Activated CD4-positive, alpha-beta T cell treated with anti-CD3 and anti-CD28 coated beads, Interleukin-2, Interleukin-4, amounts not matched to agents 100 ng/mL and 50 ng/mL, durations not matched to agents 16 hours and 8 hours (primary cell): ENCODE measurements at regions not wholly inside any gene's neighbourhood (a gene's known extent, or its start where the extent isn't known, plus 50 kb on each side); places are given as distances from the start of the nearest gene placed in this dataset.

Source experiments
- DNase-seq: peaks from one replicate; pipeline ENCODE4 v3.0.0-alpha.2; 2020; ENCODE audit warnings: low spot score

DNA sequence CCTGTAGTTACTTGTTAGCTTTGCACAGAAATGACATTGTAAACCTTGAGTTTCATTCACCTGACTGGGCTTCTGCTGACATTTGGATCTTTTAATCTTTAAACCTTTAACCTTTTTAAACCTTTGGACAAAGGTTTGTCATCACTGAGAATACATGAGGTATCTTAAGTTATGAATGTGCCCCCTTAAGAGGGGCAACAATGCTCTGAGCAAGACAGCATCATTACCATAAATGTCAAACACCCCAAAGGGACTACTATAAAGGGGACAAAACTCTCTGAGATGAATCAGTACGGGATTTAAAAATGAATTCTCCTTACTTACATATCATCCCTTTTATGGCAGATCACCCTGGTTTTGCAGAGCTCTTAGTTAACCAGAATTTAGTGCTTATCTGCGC is 203.3 kb downstream of the COG6 start:
- DNase-seq, result no peak

- no peak for DNase-seq
Measured at GRCh38 chr13:39859898-39860297, 204.4 kb downstream of the COG6 start.

- no peak for DNase-seq
Measured at GRCh38 chr13:39862900-39863299, 207.4 kb downstream of the COG6 start.

DNA sequence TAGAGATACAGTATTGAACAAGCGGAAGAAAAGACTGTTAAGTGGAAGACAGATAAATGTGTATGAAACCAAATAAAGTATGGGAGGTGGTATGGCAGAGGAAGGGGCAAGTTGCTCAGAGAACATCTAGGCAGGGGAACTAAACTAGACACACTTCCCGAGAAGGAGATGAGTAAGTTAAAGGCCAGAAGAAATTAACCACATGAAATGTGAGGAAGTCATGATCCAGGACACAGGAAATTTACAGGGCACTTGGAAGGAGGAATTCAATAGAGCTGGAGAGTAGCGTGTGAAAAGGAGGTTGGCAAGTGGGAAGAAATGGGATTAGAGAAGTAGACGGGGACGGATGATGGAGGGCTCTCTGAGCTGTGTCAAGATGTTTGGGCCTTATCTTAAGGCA is 208.8 kb downstream of the COG6 start:
- no peak for DNase-seq

- DNase-seq, result no peak
Measured at GRCh38 chr13:39866722-39867121, 211.3 kb downstream of the COG6 start.

- no peak for DNase-seq
Measured at GRCh38 chr13:39867807-39868206, 212.3 kb downstream of the COG6 start.

DNA sequence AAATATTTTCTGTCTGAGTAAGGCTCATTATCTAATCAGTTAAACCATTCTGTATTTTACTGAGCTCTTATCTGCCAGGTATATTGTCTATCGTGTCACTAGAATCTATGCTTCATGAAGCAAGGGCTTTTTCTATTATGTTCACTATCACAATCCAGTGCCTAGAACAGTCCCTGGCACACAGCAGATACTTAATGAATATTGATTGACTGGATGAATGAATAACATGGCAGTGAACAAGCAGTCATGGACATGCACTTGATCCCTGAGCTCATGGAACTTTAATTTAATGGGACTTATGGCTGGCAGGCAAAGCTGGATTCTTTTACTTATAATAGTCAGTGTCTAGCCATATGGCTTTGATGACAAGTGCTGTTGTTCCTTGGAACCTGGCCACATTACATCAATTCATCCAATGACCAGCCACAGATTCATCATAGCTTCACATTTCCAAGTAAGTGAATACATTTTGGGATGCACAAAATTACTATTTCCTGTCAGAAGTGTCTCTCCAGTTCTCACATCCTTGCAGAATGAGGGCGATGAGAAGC is 214.8 kb downstream of the COG6 start:
- no peak for DNase-seq

DNA sequence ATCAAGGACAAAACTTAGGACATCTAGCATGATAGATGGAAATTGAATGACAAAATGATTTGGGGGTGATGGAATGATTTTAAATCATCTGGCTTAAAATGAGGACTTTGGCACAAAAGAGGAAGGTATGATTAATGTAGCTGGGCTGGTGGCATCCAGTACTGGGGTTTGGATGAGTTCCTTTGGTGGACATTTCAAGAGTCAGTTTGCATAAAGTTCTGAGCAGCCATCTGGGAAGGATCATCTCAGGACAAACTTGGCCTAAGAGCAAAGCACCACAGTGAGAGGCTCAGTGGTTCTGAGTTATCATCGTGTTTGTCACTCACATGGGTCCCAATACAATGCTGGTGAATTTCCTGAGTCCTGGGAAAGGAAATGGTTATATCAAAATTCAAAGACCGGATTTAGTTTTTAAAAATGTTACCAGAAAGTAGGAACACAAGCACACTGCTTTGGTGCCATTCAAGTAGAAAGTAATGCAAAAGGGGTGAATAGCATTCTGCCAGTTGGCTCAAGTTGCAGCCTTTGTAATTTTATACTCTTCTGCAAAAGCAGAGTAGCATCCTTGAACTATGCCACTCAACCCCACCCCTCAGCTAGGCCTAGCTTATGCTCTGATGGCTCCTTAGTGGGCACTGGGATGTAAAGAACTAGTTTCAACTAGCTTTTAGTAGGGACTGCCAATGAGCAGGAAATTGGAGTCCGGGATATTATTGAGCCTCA is 219.0 kb downstream of the COG6 start:
- no peak for DNase-seq

GRCh38 chr13:39875111-39875987 is 219.9 kb downstream of the COG6 start:
- no peak for DNase-seq

- no peak for DNase-seq
Measured at GRCh38 chr13:39876258-39876657, 220.8 kb downstream of the COG6 start.

DNA sequence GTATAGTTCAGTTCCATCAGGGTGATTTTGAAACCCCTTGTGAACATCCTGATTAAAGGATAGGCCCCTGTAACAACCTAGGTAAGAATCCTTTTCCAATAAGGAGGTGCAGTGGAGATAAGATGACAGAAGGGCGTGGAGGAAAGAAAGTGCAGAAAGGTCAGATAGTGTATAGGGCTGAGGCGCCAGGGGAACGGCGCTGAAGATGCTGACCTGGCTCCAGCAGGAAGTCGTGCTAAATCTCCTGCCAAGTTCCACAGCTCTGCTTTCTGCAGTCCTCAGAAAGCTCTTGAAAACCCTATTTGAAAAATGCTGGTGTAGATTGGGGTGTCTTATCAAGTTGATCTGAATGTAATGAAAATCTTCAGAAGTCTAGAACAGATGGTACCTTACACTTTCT is 221.7 kb downstream of the COG6 start:
- no peak for DNase-seq

DNA sequence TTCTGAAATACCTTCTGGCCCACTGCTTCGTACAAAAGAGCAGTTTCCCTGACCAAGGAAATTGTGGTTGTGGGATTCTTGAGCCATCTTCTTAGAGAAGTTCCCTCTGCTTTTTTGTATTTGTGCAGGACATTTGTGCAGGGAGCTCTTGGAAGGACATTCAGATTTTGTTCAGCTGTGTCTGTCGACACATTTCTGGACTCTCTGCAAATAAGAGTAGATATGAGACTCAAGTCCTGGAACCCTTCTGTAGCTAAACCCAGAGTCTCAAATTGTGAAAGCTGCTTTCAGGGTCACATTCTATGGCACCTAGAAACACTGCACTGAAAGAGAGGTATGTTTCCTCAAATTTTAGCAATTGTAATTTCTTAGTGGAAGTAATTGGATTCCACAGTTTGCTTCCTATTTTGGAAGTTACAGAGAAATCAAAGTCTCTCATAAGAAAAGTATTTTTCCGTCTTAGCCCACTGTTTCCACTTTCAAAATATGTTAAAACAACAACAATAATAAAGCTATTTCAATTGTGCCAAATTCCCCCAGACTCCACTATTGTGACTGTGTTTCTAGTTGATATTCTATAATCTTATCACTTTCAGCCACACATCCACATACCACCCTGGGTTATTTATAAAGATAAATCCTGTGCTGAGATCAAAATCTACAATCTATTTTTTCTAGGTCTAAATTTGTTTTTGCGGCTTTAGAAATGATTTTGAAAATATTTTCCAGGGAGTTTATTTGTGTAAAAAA is 224.0 kb downstream of the COG6 start:
- no peak for DNase-seq

DNA sequence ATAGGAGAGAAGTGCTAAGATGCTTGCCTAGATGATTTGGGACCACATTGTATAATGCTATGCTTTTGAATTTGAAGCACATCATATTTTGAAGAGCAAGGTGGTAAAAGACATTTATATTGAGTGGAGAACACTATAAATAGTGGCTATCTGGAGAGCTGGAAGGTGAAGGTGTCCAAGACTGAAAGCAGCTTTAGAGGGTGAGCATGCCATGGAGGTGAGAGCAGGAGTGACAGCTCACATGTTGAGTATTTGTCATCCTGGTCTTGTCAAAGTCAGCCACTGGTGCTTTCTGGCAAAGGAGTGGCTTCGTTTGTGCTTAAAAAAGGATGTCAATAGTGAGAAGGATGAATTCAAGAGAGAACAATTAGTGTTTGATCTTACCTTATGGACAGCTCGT is 225.9 kb downstream of the COG6 start:
- no peak for DNase-seq

- no peak for DNase-seq
Measured at GRCh38 chr13:39881887-39882286, 226.4 kb downstream of the COG6 start.

DNA sequence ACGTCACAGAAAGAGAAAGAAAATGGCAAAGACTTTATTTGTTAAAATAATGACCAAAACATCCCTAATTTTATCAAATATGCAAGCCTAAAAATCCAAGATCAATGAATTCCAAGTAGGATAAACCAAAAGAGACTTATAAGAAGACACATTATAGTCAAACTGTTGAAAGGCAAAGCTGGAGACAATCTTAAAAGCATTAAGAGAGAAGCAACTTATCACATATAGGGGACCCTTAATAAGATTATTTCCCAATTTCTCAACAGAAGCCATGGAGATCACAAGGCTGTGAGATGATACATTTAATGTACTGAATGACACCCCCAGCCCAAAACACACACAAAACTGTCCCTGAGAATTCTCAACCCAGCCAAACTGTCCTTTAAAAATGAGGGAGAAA is 228.7 kb downstream of the COG6 start:
- no peak for DNase-seq

GRCh38 chr13:39886336-39886735 is 230.9 kb downstream of the COG6 start:
- DNase-seq, result no peak

GRCh38 chr13:39887387-39887786 is 231.9 kb downstream of the COG6 start:
- DNase-seq, result no peak

DNA sequence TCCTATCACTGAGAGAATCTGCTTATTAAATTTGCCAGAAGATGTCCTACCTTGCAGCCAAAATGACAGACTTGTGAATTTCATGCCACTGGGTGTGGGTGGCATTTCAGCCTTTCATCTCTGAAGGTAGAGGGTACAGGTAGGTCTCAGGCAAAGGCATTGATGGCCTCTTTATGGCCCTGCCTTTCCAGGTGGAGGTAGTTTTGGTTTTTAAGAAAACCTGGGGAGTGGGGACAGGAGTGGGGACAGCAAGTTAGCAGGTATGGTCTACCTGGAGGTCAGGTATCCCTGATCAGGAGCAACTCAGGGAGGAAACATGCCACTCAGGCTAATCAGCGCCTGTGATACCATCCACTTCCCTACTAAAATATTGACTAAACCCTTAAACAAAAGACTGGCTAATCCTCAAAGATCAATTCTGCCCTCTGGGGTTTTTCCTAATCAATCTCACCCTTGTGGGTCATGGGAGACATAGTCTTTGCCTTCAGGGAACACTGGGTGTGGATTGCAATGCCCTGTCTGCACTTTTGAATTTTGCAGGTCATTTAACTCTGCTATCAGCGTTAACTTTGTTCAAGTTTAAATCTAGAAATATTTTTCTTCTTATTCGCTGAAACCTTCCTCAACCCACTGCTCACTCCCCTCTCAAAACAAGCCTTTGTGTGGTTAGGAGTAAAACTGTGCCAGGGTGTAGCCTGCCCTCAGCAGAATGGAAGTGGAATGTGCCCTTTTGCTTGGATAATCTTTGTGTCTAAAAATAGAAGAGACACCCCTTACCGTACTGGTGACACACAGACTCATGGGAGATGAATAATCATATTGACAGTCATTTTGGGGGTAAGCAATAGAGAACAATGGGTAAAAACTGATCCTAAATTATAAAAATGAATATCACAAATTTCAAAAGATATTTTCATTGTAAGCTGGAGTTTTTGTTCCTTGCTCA is 233.7 kb downstream of the COG6 start:
- DNase-seq, result no peak

DNA sequence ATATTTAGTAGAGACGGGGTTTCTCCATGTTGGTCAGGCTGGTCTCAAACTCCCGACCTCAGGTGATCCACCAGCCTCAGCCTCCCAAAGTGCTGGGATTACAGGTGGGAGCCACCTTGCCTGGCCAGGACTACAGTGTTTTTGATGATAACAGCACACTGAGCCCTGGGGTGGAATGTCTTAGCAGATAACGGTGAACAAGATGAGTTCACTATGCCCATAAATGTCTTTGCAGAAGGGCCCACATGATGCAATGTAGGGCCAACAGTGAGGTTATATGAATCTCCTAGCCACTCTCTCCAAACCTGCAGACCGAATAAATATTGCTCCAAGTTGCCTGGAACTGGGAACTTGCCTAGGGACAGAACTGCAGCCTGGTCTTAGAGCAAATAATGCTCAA is 235.1 kb downstream of the COG6 start:
- no peak for DNase-seq

DNA sequence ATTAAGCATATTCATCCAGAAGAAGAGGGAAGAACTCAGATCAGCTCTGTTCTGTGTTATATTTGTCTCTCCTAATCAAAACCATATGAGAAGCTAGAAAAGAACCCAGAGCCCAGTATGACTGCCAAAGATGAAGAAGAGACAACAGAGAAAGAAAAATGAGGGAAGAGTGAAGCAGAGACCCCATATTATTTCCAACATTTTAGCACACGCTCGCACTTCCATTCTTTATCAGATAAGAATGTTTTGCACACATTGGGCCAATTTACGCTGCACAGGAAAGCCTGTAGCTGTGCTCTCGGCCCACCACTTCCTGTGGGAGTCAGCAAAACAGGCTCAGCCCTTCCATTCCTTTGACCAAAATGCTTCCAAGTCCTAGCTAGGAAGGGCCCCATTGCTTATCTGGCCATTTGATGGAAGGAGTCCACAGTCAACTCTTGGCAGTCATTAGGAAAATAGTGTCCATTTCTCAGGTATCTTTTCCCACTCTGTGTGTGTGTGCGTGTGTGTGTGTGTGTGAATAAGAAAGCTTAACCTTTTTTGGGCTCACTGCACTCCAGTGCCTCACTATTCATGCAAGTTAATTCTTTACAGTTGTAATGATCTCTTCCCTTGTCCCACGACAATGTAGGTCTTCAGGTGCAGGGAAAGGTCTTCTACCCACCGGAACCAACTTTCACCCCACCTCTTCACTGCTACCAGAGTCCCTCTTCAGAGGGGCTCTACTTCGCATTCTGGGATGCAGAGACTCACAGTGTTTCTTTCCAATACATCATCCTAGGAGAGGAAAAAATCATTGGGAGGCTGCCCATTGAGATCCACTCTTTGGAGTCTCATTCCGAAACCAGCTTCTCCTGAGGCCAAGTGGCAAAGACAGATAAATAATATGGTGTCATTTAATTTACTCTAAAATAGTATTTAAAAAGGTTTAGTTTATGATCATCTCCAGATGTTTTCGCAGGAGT is 237.5 kb downstream of the COG6 start:
- DNase-seq, result no peak
